ENCODE measurements at regions not wholly inside any gene's neighbourhood (a gene's known extent, or its start where the extent isn't known, plus 50 kb on each side); places are given as distances from the start of the nearest gene placed in this dataset.

DNA sequence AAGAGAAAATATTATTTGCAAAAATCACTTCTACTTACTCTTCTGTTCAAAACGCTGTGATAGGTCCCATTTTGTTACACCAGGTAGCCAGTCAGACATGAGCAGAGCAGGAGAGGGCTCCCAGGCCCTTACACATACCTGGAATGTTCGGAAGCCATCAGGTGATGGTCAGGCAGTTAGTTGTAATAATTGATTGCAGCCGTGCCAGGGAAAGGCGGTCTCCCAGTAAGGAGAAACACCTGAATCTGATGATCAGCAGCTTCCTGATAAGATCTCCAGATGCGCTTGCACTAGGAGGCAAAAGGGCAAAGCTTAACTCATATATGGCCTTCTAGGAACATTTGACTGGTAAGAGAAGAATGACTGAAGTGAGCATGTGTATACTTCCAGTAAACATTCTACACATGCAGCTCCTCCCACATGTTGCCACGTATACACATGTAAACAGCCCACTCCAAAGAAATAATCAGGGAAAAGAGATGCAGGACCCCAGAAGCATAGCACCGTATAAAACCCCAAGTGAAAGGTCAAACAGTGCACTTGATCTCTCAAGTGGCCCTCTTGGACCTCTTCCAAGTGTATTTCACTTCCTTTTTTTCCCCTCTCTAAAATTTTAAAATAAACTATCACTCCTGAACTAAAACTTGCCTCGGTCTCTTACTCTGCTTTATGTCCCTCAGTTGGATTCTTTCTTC, 1338.0 kb downstream of the FSTL5 start:
- H3K27ac ChIP-seq: no peak overlapping the region
- TF ChIP-seq, protein P1, sequence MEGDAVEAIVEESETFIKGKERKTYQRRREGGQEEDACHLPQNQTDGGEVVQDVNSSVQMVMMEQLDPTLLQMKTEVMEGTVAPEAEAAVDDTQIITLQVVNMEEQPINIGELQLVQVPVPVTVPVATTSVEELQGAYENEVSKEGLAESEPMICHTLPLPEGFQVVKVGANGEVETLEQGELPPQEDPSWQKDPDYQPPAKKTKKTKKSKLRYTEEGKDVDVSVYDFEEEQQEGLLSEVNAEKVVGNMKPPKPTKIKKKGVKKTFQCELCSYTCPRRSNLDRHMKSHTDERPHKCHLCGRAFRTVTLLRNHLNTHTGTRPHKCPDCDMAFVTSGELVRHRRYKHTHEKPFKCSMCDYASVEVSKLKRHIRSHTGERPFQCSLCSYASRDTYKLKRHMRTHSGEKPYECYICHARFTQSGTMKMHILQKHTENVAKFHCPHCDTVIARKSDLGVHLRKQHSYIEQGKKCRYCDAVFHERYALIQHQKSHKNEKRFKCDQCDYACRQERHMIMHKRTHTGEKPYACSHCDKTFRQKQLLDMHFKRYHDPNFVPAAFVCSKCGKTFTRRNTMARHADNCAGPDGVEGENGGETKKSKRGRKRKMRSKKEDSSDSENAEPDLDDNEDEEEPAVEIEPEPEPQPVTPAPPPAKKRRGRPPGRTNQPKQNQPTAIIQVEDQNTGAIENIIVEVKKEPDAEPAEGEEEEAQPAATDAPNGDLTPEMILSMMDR (conservative IDR thresholded peaks at IDR 0.05): no peak

DNA sequence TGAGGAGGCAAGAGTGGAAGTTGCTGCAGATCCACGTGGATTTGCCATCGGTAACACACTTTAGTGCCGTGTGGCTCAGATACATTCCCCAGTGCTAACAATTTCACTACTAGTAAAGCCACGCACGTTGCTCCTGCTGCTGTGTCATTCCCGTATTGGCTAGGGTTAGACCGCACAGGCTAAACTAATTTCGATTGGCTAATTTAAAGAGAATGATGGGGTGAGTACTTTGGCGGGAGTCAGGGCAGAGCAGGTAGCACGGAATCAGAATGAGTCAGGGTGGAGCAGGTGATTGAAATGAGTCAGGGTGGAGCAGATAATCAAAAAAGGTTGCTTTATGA, 1337.5 kb downstream of the FSTL5 start:
- TF ChIP-seq, protein P1 (conservative IDR thresholded peaks at IDR 0.05): no peak
- H3K27ac ChIP-seq: no peak overlapping the region

DNA sequence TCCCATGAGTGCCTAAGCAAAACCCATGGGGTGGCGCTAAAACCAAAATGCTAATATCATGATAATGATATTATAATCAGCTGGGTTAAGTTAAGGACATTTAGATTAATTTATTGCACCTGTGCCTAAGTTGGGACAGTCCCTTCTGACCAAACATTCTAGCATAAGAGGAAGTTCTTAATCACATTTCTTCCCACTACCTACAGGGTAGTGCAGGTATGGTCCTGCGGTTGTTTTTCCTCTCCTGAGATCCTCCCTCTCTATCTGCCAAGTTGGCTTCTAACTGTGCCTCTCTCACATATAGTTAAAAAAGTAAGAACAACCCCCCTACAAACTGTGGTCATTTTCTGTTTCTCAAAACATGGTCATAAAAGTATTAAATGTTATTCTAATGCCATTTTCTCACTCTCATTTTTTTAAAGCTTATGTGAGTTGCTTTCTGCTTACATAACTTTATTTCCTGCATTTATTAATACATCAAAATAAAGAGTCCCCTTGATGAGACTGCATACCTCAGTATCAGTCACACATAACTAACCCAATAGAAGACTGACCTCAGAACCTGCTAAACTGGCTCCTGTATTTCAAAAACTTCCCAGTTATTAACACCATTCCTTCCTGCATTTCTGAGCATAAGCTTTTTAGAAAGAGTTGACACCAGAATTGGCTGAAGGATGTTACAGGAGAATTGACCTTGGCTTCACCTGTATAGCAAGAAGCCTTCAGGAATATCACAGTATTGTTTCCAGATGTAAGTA, 1332.5 kb downstream of the FSTL5 start:
- TF ChIP-seq, protein P1 (conservative IDR thresholded peaks at IDR 0.05): no peak
- no peak overlapping the region for H3K27ac ChIP-seq

DNA sequence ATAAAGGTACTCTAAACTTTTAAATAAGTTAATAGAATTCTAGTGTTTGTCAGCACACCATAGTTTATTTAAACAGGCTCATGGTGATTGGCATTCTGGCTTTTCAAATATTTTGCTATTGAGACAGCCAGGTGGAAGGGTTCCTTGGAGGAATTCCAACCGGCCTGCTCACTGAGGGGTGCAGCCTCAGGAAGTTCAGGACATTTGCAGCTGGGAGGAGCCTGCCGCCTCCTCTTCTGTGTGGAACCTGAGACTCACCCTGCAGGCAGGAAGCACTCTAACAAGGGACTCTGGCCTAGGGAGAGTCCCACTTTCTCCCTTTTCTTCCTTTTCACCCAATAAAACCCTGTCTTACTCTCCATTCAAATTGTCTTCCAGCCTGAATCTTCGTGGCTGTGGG, 1328.0 kb downstream of the FSTL5 start:
- H3K27ac ChIP-seq: no peak overlapping the region
- TF ChIP-seq, protein P1 (conservative IDR thresholded peaks at IDR 0.05): no peak

DNA sequence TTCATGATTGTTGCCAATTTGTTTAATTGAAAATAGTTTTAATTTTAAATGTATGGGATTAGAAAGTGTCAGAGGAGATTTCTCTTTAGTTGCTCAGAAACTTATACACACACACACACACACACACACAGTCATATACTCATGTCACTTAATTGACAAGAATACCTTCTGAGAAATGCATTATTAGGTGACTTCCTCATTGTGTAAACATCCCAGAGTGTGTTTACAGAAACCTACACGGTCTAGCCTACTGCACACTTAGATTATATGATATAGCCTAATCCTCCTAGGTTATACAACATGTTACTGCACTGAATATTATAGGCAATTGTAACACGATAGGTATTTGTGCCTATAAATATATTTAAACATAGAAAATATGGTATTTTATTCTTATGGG, 1327.4 kb downstream of the FSTL5 start:
- no peak overlapping the region for H3K27ac ChIP-seq
- TF ChIP-seq, protein P1 (conservative IDR thresholded peaks at IDR 0.05): no peak

DNA sequence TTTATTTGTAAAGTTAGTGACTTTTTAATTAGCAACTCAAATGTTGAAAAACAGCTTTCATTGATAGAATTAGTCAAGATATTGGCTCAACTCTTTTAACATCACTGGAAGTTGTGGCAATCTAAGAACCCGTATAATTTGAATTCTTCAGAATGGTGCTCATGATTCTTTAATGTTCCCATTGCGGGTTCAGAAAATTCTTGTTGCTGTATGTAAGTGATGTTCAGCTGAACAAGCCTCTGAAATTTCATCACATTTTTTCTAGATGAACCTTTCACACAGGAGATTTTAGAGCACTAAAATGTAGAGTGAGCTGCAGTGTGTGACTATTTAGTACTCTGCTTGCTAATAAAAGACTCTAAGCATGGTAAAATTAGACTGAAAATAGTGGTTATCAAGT, 1317.7 kb downstream of the FSTL5 start:
- H3K27ac ChIP-seq: no peak overlapping the region
- TF ChIP-seq, protein P1 (conservative IDR thresholded peaks at IDR 0.05): no peak

DNA sequence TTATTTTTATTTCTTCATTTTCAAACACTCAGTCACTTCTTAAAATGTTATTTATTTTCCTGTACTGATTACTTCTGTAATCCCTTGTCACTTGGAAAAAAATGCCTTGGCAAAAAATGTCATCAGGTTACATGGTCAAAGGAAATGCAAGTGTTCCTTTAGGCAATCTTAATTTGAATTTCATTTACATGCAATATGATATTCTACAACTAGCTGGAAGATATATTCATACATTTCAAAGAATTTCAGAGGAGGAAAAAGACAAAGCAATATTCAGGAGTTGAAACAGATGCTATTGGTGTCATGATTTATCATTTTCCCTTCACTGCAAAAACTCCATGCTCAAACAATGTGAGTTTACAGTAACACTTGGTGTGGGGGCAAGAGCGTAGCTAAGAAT, 1316.6 kb downstream of the FSTL5 start:
- H3K27ac ChIP-seq: no peak overlapping the region
- TF ChIP-seq, protein P1 (conservative IDR thresholded peaks at IDR 0.05): no peak
